DMS53 (cell line): ENCODE measurements at regions not wholly inside any gene's neighbourhood (a gene's known extent, or its start where the extent isn't known, plus 50 kb on each side); places are given as distances from the start of the nearest gene placed in this dataset.

Source experiments
- DNase-seq: peaks from one replicate; lab custom pipeline; 2025; lab: John Stamatoyannopoulos, UW

GRCh38 chr2:64369706-64370105 is 84.3 kb upstream of the LGALSL start:
- no peak for DNase-seq

DNA sequence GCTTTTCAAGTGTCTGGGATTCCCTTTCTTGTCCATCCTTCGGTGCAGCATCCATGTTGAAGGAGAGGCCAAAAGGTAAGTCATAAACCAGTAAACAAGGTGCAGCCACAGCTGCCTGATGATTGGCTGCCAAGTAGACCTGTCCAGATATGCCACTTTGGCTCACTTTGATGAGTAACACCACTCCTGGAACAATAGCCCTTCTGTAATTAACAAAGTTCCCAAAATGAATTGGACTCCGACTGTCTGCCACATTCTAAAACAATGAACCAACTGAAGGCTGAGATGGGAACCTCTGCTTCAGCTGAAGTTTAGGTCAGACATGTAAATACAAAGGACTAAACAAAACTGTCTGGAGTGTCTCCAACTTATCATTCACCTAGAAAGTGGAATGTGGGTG is 82.2 kb upstream of the LGALSL start:
- no peak for DNase-seq

DNA sequence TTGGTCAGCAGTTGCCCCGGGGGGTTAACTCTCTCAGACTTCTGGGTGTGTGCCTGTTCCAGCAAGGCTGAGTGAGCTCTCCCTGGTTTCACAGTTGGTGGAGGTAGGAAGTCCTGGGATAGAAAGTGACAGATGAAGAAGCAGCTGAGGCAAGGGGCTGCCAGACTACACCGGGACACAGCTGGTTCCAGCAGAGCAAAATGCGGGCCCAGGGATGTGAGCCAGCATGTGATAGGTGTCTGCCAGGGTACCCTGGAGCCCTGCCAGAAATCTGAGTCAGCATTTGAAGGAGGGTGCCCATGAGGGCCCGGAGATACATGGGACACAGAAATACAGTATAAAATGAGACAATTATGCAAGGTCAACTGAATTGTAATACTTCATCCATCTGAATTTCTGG is 79.3 kb upstream of the LGALSL start:
- no peak for DNase-seq

DNA sequence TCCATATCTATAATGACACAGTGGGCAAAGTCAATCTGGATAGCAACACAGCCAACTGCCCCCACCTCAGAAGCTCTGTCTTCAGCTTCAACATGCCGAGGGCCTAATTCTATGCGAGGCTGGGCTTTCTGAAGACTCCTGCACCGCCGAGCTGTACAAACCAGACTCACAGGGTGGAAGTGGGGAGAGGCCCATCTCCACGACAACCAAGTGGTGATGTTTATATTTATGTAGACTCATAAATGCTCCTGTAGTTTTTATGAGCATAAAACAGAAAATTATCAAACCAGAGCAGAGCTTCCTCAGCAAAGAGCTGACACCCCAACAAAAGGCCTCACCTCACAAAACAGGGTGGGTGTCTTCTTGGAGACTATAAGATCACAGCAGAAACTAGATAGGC is 77.0 kb upstream of the LGALSL start:
- peak; percentile 12 for DNase-seq

DNA sequence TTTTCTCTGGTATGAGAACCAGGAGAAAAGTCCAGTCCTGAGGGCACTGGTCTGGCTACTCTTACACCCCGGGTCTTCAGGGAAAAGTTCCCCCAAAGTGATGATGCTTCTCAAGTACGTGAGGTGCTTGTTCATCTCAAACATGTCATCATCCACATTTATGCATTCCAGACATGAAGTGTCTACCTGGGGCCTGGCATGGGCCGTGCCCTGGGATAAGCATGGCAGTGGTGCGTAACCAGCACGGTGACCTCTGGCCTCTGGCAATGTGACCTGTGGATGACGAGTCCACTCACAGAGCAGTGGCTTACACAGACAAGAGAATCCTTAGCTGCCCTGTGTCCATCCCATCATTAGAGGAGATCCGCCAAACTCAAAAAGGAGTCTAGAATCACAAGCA is 74.8 kb upstream of the LGALSL start:
- no peak for DNase-seq

- no peak for DNase-seq
Observed at GRCh38 chr2:64380853-64381527, 73.0 kb upstream of the LGALSL start.

DNA sequence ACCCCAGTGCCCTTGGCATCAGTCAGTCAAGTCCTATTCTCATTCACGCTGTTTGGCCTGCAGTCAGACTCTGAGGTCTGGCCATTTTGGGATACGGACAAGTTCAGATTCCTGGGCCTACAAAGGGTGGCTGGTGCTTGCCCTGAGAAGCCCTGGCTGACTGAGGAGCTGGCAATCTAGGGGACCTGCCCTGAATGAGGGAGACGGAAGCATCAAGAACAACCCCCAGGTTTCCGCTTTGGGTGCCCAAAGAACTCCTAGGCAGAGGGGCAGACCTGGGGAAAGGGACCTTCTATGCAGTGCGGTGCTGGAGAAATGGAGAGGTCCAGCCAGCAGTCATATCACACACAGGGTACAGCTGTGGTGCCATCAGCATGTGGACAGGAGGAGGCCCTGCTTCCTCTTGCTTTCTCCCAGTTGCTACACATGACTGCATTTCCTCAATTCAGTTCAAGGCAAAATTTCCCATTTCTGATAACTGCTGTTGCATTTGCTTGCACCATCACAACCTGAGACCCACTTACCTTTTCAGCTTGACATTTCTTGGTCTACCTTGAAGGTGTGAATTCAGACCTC is 70.9 kb upstream of the LGALSL start:
- DNase-seq: no peak

GRCh38 chr2:64383881-64384280 is 70.1 kb upstream of the LGALSL start:
- no peak for DNase-seq

DNA sequence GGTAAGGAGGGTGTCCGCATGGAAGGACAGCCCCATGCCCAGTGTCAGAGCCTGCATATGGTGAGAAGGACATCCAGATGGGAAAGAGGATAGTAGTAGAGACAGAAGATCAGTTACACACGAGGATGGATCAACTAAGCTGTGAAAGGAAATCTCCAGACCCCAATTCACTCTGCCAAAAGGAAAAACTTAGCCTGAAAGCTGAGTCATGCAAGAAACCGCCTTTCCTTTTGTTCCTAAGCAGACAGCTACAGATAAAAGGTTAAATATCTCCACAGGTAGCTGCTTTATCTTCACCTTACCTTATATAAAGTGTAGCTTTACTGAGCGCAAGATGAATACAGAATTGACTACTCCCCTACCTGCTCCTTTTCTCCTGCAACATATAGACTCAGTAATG is 67.3 kb upstream of the LGALSL start:
- DNase-seq: no peak

- DNase-seq: no peak
Observed at GRCh38 chr2:64390586-64390985, 63.4 kb upstream of the LGALSL start.

DNA sequence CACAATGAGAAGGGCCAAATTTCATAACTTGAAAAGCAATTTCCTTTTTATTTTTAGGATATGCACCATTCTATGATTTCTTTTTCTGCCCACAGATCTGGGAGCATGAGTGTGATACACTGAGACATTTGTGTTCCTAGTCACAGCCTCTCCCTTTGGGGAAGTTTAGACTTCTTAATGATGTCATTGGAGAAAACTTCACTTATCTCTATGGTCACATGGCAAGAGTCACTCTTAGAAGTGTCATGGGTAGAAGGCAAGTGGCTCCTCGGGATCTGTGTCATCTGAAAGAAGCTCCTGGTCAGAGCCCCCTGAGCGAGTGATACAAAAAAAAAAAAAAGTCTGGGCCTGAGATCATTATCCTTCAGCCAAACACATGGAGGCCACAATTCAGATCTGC is 62.5 kb upstream of the LGALSL start:
- DNase-seq: no peak

DNA sequence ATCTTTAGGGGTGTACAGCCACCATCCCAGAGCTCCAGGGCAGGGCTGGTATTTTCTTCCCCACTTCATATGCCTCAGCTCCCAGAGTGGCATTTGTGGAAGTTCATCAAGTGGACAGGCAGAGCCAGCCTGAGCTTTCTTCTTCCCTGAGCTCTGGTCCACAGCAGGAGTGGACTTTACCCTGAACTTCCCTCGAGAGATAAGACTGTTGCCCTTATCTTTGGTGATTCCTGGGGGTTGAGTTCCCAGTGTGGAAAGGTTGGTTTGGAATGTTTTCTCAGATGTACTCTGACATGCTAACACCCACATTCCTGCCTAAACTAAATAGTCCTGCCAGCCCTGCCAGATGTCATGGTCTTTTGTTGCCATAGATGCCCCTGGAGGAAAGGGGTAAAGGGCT is 62.0 kb upstream of the LGALSL start:
- DNase-seq: no peak

GRCh38 chr2:64392529-64392928 is 61.4 kb upstream of the LGALSL start:
- no peak for DNase-seq

GRCh38 chr2:64393383-64394010 is 60.5 kb upstream of the LGALSL start:
- DNase-seq: no peak

GRCh38 chr2:64394153-64394552 is 59.8 kb upstream of the LGALSL start:
- no peak for DNase-seq

GRCh38 chr2:64396001-64396400 is 58.0 kb upstream of the LGALSL start:
- DNase-seq: no peak

- no peak for DNase-seq
Observed at GRCh38 chr2:64396551-64396950, 57.4 kb upstream of the LGALSL start.

DNA sequence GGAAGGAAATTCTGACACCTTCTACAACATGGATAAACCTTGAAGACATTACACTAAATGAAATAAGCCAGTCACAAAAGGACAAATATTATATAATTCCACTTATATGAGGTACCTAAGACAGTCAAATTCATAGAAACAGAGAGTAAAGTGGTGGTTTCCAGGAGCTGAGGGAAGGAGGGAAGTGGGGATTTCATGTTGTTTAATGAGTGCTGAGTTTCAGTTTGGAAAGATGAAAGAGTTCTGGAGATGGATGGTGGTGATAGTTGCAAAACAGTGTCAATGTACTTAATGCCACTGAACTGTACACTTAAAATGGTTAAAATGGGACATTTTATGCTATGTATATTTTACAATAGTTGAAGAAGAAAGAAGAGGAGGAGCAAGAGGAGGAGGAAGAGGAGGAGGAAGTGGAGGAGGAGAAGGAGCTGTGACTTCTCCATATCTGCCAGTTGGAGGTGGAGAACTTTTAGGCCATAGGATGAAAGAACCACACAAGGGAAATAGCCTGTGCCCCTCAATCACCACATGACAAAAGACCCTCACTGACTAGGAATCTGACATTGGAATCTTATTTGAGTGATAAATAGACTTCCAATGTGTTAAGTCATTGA is 55.3 kb upstream of the LGALSL start:
- DNase-seq: no peak

DNA sequence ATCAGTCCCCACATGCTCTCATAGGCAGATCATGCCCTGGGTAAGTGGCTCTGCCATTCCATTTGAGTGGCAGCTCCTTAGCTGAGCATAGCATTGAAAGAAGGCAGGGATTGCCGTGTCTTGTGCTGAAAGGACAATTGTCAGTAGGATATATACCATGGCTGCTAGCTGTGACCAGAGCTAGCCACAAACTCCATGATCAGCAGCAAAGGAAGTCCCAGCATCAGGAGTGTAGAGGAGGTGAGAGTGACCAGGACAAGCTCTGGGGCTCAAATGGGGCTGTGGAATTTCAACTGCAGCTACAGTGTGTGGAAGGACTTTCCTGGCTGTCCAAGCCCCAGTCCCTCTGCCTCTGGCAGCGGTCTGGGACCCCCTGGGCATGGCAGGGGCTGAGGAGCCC is 54.4 kb upstream of the LGALSL start:
- DNase-seq: no peak

GRCh38 chr2:64400105-64400728 is 53.7 kb upstream of the LGALSL start:
- DNase-seq: peak; percentile 51

- peak; percentile 77 for DNase-seq
Observed at GRCh38 chr2:64400733-64401528, 53.0 kb upstream of the LGALSL start.

- DNase-seq: peak; percentile 86
Observed at GRCh38 chr2:64401529-64401880, 52.5 kb upstream of the LGALSL start.
